NCI-H446 (cell line): ENCODE measurements at regions not wholly inside any gene's neighbourhood (a gene's known extent, or its start where the extent isn't known, plus 50 kb on each side); places are given as distances from the start of the nearest gene placed in this dataset.
"Not testable (repeated sequence)": the region's sequence is repeated elsewhere in the genome, so short reads cannot be mapped to it uniquely, and the experiment has no call there.

ENCODE experiments used
- DNase-seq, 2 experiments: peaks; one replicate each; lab custom pipeline; 2025; lab: John Stamatoyannopoulos, UW

DNA sequence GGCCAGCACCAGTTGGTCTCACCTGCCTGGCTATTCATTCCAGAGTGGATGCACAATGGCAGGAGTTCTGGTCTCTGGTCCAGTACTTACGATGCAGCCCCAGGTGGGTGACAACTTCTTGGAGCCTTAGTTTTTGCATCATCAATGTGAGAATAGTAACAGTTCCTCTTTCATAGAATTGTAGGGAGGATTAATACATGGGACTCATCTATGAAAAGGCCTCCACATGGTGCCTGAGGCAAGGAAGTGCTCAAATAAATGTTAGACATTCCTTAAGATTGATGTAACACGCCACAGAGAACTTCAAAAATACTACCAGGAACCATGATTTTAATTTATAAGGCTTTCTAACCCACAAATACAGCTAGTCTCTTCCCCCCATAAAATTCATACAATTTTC, 120.1 kb upstream of the CHST15 start:
- DNase-seq = no peak

DNA sequence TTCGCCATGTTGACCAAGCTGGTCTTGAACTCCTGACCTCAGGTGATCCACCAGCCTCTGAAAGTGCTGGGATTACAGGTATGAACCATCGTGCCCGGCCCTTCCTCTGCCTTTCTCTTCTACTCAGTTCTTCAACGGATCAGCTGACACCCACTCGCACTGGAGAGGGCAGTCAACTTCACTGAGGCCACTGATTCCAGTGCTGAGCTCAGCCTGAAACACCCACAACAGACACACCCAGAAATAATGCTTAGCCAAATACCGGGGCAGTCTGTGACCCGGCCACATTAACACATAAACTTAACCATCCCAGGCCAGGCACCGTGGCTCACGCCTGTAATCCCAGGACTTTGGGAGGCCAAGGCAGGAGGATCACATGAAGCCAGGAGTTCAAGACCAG, 119.3 kb upstream of the CHST15 start:
- DNase-seq = no peak

DNA sequence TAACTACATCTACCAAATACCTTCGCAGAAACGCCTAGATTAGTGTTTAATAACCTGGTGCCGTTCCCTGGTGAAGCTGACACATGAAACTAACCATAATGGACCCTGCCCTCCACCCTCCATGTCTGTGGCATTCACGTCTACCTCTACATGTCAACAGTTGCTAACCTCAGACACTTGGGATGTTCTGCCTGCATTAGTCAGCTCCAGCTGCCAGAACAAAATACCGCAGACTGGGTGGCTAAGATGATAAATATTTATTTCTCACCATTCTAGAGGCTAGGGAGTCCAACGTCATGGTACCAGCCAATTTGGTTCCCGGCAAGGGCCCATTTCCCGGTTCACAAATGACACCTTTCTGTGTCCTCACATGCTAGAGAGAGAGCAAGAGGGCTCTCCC, 118.5 kb upstream of the CHST15 start:
- no peak for DNase-seq

DNA sequence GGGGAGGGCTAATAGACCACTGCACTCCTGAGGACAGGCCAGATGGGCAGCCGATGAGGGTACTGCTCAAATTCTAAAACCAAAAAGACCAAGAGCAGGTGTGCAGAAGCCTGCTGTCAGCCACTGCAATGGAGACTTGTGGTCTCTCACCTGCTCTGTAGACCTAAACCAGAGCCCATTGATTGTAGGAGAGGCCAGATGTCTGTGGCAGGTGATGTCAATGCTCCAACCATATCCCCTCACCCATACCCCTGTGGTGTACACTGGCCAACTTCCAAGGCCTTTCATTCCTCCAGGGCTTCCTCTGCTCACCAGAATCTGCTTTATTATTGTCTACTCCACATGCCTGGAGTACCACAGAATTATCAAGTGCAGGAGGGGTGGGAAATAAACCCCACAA, 116.9 kb upstream of the CHST15 start:
- DNase-seq = no peak

DNA sequence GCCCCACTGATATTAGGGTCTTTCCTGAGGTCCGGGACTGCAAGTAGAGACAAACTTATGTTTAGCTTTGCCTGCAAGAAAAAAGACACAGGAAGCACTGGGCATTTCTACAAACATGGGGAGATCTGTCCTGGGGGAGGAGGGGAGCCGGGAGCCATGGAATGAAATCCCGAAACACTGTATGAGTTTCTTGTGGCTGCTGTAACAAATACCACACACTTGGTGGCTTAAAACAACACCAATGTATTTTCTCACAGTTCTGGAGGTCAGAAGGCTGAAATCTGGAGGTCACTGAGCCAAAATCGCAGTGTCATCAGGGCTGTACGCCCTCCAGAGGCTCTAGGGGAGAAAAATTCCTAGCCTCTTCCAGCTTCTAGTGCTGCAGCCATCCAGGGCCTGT, 114.0 kb upstream of the CHST15 start:
- no peak for DNase-seq

DNA sequence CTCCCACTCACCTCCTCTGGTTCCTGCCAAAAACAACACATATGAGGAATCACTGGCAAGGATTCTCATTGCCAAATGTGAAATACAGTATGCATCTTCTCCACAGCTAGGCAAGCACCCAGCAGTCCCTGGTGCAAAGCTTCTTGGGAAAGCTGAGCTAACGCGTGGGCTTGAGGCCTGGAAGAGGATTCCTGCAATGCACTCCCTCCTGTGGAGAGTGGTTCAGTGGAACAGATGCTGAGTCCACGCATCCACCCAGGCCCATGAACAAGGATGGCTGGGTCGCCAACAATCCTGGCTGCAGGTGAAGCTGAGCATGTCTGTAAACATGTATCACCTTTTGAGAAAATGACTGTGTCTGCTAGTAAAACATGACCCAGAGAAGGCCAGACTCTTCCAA, 113.2 kb upstream of the CHST15 start:
- no peak for DNase-seq

DNA sequence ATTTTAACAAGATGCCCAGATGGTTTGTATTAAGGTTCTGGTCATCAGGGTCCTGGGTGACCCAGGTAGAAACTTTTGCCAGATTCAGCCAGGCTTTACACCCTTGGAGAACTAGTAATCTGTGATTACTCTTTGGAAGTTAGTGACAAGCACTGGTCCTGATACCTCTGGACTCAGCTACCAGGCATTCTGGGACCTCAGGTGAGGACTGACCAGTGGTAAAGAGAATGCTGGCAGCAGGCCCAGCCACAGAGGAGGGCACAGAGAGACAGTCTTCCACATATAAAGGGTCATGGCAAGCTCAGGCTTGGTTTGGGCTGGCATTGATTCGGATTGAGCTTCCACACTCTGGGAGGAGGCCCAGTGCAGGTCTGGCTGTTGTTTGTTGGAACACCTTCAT, 112.0 kb upstream of the CHST15 start:
- no peak for DNase-seq

DNA sequence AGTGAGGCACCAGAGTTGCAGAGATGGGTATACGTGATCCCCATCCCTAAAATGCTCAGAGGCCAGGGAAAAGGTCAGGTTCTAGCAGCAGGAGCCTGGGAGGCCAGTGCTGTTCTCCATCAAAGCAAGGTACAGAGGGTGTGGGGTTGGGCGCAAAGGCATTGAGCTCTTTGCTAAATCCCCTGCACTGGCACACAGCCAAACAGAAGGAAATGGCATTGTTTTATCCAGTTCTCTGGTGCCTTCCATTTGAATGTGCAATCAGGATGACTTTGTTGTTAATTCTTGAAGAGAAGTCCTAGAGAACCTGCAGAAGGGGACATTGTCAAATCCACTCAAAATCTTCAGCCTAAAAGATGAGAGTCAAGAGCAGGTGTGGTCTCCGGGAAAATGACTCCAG, 111.3 kb upstream of the CHST15 start:
- DNase-seq = no peak

DNA sequence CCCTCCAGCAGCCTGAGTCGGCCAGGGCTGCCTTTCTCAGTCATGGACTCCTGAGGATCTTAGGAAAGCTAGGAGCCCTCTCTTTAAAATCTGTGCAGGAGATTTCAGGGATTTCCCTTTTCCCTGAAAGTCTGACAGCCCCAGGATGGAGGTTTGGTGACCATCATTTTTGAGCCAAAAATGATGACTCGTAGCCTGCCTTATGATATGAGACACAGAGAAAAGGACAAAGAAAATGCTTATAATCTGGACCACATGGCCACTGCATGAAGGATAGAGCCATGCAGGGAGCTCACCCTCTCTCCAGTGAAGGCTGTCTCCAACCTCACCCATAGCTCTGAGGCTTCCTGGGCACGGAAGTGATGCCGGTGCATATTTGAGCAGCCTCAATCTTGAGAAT, 106.6 kb upstream of the CHST15 start:
- no peak for DNase-seq

DNA sequence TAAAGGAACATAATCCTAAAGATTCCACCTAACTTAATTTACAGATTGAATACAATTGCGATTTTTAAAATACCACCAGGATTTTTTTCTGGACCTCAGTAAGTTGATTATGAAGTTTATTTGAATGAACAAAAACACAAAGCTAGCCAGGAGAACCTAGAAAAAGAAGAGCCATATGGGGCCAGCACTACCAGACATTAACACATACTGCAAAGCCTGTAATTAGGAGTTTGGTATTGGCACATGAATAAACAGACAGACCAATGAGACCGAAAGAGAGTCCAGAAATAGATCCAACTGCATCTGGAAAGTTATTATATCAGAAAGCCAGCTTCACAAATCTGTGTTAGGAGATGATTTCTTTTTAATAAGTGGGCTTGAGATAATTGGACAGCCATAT, 105.5 kb upstream of the CHST15 start:
- no peak for DNase-seq

DNA sequence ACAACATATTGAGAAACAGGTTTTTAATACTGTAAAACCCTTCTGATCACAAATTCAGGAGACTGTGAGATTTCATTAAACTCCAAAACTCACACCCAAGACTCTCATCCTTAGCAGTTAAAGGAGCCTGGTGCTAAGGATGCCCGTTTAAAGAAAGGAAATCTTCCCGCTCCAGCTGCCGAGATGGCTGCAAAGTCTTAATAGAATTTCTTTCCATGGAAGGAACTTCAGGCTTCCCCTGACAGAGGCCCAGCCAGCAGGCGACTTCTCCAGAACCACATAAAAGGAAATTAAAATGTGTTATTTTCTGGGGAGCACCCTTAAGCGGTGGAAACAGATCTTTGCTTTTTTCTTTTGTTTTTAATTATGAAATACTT, 104.7 kb upstream of the CHST15 start:
- no peak for DNase-seq

DNA sequence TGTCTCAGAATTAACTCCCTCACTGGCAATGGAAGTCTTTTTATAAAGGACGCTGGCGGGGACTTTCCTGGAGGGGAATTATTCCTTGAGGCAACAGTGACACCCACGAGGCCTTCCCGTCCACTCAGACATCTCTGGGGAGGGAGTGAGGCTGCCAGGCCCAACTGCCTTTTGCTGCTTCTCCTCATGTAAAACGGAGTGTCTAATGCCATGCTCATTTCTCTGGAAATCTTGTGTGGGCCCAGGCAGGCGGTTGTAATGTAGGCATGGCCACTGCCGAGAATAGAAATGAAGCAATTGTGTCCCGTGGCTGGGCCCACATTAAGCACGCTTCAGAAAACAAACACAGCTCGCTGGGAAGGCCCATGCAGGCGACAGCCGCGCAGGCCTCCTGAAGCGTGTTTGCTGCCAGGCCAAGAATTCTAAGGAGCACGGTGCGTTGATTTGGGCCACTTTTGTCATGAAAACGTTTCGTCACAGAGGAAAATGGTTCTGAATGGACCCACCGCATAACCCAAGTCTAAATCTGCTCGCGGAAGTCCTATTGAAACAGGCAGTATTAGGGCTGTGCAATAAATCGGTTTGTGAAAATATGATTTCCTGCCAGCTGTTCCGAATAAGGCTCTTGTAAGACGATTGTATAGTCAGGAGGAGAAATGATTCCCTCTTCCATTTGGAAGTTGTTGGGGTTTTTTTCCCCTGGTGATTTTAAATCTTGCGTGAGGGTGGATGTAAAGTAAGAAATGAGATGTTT, 104.2 kb upstream of the CHST15 start:
- no peak for DNase-seq

DNA sequence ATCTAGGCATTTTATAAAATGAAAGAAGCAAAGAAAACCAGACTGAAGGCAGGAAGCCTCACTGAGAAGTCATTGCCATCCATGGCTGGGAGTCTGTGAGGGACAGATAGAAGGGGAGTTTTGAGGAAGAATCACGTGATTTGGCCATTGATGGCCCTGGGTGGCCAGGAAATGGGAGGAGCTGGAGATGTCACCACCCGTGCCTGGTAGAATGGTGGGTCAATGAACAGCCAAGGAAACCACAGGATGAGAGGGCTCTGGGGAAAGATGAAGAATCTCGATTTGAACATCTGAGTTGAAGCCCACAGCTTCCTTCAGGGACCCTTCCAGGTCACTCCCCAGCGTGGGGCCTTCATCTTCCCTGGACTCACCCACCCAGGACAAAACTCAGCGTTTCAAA, 103.3 kb upstream of the CHST15 start:
- DNase-seq = no peak

DNA sequence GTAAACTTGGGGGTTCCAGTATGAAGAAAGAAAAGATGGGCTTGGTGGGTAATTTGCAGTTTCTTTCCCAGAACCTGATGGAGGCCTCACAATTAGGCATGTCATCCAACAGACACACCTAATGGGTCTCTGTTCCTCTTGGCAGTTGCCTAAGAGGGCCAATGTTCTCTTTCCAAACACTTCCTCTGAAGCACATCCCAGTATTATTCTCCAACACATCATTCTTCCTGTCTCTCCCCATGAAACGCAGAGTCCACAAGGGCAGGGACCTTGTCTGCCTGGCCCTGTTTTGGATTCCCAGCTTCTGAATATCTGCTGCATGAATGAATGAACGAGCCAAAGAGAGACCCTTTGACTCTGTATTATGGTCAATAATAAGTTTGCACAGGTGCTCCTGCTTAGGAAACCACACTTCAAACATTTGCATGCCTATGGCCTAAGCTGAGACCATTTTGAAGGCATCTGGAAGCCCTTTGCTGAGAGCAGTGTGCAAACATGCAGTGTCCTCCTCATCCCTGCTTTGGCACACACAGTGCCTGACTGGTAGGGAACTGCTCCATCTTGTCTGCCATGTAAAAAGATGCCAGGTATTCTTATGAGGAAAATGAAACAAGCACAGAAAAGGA, 100.9 kb upstream of the CHST15 start:
- DNase-seq = no peak

DNA sequence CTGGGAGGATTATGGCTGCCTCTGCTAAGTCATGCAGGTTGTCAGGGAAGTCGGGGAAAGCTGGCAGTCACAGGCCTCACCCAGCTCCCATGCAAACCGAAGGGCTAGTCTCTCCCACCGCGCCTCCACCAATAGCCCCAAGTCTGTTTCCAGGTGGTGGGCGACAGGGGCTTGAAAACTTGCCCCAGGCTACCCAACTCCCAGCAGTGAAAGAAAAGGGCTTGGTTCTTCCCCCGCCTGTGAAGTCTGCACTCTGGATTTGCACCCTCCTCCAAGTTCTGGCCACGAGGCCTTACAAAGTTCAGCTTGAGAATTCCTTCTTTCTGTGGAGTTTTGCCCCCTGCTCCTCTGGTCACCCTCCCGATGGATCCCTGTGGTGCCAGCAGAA, 99.9 kb upstream of the CHST15 start:
- DNase-seq = no peak

DNA sequence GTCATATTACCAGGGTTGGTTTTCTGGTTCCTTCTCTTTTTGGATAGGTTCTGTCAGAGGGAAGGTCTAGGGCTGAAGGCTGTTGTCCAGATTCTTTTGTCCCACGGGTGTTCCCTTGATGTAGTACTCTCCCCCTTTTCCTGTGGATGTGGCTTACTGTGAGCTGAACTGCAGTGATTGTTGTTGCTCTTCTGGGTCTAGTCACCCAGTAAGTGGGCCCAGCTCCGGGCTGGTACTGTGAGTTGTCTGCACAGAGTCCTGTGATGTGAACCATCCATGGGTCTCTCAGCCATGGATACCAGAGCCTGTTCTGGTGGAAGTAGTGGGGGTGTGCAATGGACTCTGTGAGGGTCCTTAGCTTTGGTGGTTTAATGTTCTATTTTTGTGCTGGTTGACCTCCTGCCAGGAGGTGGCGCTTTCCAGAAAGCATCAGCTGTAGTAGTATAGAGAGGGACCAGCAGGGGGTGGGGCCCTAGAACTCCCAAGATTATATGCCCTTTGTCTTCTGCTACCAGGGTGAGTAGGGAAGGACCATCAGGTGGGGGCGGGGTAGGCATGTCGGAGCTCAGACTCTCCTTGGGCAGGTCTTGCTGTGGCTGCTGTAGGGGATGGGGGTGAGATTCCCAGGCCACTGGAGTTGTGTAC, 99.4 kb upstream of the CHST15 start:
- not testable (repeated sequence) for DNase-seq

DNA sequence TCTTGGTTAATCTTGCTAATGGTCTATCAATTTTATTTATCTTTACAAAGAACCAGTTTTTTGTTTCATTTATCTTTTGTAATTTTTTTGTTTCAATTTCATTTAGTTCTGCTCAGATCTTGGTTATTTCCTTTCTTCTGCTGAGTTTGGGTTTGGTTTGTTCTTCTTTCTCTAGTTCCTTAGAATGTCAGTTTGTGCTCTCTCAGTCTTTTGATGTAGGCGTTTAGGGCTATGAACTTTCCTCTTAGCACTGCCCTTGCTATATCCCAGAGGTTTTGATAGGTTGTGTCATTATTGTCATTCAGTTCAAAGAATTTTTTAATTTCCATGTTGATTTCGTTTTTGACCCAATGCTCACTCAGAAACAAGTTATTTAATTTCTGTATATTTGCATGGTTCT, 97.1 kb upstream of the CHST15 start:
- not testable (repeated sequence) for DNase-seq

DNA sequence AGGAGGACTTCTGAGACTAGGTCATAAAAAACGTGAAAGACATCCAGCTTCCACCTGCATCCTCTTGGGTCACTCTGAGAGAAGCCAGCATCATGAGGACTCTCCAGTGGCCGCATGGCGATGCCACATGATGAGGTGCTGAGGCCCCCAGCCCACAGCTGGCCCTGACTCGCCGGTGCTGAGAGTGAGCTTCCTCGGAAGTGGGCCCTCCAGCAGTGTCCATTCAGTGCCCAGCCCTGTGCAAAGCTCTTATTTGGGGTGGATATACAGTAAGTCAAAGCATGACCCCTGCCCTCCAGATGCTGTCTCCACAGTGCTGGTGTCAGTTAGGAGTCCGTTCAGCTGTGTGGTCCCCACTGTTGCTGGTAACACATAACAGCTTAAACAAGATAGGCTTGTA, 93.6 kb upstream of the CHST15 start:
- no peak for DNase-seq

DNA sequence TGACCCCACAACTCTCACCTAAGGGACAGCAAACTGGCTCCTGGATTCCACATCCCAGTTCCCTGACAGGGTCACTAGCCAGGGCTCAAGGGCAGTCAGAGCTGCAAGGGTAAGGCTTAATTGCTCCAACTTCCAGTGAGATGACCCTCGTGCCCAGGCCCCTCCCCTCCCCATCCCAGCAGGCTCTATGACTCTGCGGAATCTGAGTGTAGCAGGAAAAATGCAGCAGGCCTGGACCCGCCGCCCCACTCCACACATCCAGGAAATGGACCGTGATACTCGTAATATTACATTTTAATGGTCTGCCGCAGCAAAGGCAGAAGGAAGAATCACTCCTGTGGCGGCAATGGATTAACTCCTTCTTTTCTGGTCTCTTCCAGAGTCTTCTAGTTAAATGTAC, 91.7 kb upstream of the CHST15 start:
- DNase-seq = no peak

DNA sequence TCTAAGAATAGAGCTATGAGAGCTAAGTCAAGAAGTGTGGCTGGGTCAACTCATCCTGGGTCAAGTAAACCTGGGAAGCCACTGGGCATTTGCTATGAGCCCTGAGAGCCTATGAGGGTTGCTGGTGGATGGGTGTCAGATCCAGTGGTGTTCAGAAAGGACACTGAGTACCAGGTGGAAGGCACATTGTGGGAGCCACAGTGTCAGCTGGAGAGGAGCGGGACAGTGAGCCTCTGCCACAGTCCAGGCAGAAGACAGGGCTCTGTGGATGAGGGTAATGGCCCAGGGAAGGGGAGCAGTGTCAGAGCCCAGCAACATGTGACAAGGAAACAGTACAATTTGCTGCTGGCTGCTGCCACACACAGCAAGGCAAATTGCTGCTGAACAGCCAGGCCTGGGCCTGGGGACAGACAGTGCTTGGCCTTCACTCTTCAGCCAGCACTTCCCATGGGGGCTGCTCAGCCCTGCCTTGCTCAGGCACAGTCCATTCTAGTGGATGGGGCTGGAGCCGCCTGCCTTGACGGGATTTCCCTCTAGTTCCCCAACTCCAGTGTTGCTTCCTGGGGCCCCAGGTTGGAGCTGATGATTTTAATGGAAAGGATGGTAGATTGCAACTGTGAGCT, 90.9 kb upstream of the CHST15 start:
- DNase-seq = no peak

DNA sequence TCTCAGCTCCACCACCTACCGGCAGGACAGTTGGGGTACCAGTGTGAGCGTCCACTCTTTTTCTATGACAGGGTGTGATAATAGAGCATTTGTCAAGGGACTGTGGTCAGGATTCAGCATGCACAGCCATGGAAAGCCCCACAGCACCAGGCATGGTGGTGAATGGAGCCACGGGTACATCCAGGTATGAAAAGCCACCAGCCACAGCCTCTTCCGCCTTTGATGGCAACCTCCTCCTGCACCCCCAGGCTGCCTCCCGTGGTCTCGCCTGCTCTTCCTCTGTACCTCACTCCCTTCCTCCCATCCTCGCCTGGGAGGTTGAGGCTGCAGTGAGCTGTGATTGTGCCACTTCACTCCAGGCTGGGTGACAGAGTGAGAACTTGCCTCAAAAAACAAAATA, 90.2 kb upstream of the CHST15 start:
- no peak for DNase-seq

DNA sequence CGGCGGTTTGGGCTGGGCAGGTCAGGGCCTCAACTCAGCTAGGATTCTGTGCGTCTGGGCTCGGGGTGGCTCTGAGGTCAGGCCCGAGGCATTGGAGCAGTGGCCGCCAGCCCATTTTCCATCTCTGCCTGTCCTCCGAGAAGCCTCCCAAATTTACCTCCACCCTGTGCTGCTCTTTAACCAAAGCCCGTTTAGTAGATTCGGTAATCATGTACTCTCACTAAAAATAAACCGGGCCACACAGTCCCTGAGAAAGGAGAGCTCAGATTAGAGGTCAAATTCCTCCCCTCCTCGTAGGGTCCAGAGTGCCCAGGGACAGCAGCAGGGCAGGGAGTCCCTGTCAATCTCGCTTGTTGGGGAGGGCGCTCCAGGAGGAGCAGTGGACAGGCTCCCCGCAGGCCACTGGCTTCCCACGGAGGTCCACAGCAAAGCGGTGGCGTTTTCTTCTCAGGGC, 88.7 kb upstream of the CHST15 start:
- DNase-seq = no peak

DNA sequence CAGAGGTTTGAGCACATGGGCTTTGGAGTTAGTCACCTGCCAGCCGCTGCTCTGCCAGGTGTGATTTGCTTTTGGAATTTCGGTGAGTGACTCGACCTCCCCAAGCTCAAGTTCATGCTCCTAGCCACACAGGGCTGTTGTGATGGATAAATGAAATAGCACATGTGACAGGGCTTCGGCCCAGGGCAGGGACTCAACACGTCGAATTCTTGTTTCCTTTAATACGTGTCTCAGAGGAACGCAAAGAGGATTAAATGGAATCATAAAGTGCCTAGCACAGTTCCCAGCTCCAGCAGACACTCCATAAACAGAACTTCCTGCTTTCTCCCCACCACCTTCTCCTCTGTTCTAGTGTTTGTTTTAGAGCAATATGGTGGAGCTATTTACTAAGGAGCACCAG, 88.3 kb upstream of the CHST15 start:
- DNase-seq = no peak
